Endometrial microvascular endothelial cells (primary cell): ENCODE measurements at regions not wholly inside any gene's neighbourhood (a gene's known extent, or its start where the extent isn't known, plus 50 kb on each side); places are given as distances from the start of the nearest gene placed in this dataset.

Source experiments
- in situ Hi-C: cut with HindIII; loops from 2 replicates; pipeline ENCODE4 v1.10.0; 2017; ENCODE audit warnings: low sequenced_read_pairs, low pct_unique_long_range_greater_than_20kb; ENCODE audit errors: inconsistent ontology term

DNA sequence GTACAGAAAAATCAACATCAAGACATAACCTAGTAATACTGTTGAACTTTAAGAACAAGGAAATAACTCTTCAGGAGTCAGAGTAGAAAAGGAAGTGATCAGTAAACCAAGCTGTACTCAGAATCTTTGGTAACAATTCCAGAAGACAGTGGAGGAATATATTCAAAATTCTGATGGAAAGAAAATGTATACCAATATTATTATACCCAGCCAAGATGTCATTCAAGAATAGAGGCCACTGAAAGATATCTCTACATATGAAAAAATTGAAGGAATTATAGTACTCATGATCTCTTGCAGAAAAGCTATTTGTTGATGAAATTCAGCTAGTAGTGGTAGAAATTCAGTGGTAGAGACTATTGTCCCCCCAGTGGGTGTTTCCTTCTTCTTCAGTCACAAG, 182.6 kb upstream of the ZMIZ1 start:
- in situ Hi-C loops, result no loop called here

DNA sequence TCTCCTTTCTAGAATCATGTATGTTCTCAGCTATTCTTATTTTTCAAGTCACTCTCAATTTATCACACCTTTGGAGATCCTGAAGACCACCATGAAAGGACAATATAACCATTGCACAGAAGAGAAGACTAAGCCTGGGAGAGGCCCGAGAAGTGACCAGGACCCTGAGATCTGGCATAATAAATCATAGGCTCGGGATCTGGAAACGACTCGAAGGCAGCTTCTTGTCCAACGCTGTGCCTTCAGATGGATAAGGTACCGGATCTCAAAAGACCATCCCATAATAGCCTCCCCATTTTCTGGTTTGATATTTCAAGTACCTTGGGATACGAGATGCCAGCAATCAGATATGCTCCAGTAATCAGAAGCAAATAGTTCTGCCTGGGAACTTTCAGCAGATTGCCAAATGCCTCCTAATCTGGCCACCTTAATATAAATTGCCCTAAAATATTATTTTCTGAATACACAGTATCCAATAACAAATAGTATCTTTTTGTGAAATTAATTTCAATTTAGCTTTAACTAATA, 179.2 kb upstream of the ZMIZ1 start:
- in situ Hi-C loops, result no loop called here

DNA sequence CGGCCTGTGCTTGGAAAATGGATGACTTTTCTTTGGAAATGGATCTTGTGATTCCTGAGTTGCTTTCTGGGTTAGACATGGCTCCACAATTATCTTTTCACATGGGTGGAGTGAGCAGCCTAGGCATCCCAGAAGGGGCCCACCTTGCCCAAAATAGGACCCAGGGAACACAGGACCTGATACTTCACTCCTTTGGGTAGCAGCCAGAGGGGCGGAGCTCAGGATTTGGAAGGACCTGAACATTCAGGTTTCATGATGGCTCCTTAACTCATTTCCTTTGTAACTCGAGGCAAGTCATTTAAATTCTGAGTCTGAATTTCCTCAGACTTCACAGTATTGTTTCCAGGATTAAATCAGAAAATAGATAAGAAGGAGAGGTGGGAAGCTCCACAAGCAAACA, 178.3 kb upstream of the ZMIZ1 start:
- in situ Hi-C loops, result no loop called here

DNA sequence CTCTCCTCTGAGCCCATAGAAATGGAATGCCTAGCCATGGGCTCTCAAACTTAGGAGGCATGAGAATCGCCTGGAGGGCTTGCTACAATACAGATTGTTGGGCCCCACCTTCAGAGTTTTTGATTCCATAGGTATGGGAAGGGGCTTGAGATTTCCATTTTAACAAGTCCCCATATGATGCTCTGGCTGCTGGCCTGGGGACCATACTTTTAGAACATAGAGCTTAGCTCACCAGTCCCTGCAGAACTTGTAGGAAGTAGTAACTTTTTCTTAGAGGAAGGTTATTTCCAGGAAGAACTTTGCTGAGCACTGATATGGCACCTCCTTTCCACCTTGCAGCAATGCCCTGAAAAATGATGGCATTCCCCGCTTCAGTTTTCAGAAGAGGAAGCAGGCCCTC, 177.0 kb upstream of the ZMIZ1 start:
- in situ Hi-C loops, result no loop called here

DNA sequence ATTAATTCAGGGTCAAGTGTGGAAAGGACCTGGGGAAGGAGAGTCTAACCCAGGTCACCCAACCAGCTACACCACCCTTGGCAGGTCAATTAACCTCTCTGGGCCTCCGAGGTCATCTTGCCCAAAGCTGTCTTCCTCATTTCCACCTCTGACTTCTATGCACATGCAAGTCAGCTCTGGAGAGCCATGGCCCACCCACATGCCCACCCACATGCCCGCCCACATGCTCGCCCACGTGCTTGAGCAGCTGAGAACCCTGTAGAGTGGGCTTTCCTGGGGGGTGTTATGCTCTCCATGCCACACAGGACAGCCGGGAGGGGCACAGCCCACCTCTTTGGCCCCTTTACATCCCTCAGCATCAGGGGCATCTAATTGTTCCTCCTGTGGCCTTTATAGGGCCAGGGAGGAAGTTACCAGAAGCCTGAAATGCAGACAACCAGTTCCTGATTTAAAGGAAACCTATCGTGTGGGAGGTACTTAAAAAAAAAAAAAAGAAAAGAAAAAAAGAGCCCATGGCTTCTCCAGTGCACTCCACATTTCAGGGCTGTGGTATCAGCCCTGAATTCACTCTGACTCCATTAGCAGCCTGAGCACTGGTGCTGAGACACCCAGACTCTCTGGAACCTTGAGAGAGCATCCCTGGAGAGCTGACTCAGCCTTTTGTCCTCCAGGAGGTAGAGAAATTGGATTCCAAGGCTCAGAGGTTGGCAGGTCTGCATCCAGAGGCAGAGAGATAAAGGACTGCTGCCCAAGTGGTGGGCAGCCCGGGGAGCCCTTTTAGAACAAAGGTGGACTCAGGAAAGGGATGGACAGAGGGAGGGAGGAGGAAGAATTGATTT, 176.2 kb upstream of the ZMIZ1 start:
- in situ Hi-C loops, result no loop called here

DNA sequence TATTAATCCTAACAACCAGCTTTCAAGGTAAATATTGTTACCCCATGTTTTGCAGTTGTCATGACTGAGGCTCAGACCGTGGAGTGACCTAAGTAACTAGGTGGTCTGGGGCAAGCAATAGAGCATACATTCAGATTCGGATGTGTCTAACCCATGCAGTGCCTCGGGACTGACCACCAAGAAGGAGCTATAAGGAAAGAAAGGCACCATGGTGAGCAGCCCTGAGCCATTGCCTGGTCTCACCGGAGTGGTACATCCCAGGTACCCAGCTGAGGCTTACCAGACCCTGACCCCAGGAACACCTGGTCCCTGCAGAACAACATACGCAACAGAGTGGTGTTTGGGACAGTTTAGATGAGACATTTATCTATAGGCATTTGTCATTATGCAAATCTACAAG, 175.5 kb upstream of the ZMIZ1 start:
- in situ Hi-C loops, result no loop called here

DNA sequence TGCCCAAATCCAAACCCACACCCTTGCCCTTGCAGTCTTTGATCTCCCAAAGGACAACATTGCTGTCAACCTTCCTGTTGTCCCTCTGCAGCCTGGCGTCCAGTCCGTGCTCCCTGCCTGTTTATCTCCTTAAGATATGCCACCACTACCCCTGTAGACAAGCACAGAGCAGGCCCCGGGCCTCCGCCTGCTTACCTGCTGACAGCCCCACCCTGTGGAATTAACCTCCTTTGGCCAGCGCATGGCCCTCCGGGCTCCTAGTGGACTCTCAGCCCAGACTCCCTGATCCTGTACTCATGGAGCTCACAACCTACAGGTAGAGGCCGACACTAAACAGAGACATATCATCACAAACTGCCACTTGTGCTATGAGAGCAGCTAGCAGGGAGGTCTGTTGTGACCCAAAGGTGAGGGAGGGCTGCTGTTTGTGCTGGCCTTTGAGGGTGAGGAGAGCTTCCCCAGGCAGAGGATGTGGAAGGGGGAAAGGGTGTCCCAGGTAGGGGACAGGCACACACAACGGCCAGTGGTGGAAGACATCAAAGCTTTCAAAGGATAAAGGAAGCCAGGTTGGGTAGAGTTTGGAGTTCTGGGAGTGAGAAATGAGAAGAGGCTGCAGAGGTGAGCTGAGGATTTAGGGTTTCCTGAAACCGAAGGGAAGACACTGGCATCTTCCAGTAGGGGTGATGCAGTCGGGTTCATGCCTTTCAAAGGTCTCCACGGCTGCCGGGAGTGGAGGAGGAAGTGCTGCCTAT, 174.5 kb upstream of the ZMIZ1 start:
- in situ Hi-C loops, result no loop called here

DNA sequence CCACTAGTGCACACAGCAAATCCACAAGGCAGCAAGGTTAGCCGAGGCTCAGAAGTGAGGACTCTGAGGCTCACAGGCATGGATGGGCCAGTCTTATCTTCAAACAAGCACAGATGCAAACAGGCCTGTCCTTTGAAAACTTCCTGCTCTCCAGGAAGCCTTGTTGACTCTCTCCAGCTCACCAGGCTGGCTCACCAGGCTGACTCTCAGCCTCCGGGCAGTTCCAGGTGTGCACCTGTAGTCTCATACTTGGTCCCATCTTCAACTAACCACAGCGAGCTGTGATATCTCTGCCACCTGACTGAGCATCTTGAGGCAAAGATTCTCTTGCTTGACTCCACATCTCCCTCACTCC, 173.9 kb upstream of the ZMIZ1 start:
- in situ Hi-C loops, result no loop called here

DNA sequence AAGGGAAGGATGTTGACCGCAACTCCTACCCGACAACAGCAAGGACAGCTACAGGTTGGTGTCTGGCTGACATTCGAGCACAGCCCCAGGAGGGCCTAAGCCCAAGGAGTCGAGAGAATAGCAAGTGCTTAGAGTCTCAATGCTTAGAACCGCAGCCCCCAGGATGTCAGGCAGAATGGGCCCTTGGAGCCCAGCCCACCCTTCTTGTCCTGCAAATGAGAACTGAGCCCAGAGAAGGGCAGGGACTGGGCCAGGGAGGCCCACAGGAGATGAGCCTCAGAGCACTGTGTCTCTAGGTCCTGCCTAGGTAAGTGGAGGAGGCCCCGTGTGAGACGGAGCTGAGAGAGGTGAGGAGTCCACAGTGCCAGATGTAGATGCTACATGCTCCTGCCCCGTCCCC, 173.3 kb upstream of the ZMIZ1 start:
- in situ Hi-C loops, result no loop called here

DNA sequence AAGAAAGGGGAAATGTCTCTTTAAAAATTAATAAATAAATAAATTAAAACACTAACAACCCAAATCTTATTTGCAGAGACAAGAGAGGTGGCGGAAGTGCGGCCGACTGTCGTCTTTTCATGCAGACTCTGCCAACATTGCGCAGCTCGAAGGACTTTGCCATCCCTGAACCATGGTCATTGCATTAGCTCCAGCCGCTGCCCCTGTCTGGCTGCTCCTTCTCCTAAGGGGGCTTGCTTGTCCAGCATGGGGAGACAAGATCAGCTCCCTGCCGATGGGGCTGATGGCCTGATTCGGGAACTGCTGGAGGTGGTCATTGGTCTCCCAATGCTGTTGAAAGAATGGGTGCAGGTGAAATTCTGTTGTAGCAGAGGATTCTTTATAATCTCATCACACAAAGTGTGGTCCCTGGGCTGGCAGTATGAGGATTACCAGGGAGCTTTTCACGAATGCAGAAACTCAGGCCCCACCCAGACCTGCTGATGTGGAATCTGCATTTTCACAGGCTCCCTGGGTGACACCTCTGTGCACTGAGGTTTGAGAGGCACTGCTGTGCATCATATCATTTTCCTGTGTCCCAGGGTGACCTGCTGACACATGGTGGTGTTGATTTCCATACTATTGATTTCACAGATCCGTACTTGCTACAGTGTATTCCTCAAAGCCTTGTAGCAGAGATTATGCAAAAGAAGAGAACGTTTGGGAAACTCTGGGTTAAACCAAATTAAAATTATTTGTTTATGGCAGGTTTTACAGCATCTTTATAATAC, 172.4 kb upstream of the ZMIZ1 start:
- in situ Hi-C loops, result no loop called here

DNA sequence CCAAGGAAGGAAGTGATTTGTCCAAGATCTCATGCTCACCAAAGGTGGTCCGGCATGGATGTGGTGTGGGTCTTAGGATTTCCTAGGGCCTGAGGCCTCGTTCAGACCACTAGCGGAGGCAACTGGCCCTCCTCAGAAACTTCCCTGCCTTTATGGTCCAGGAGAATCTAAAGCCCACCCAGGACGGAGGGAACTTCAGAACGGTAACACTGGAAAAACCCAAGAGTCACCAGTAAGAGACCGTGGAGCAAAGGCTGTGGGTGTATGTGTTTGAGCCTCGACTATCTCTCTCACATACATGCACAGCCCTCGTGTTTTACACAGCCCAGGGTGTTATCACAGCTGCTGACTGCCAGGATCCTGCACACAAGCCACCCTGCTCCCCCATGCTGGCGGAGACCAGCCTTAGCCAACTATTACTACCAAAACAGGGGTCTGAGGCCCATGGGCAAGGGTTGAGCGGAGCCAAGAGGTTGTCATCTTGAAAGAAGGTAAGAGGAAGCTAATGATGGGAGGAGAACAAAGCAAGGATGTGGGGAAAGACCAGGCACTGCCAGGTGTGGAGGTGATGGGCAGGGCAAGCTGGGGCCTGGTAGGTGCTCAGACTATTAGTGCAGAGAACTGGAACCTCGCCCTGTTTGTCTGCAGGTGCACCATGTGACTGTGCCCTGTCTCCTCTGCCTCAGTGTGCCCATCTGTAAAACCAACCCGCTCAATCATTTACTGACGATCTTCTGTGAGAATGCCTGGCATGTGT, 170.2 kb upstream of the ZMIZ1 start:
- in situ Hi-C loops, result no loop called here

DNA sequence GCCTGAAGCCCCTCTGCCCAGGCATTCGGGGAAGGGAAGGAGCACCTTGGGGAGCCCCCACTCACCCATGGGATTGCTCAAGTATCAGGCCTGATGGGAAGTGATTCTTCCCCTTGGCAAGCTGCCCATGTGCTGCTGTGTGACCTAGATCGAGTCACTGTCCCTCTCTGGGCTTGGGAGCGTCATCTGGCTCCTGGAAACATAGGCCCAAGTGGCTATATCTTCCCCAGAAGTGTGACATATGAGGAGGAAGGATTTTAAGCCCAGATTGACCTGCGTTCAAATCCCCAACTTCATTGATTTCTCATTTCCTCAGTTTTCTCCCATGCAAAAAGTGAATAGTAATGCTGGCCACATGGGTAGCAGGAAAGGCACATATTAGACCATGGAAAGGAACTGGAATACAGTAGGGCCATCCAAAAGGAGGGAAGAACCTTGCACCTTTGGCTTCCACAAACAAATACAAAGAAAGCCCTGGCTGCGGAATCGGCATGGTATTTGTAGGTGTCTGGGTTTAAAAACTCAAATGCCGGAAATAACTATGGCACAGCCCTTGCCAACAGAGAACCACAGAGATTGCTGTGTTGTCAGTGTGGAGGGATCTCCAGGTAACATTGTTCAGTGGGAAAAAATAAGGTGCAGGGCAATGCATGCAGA, 169.5 kb upstream of the ZMIZ1 start:
- in situ Hi-C loops, result no loop called here

DNA sequence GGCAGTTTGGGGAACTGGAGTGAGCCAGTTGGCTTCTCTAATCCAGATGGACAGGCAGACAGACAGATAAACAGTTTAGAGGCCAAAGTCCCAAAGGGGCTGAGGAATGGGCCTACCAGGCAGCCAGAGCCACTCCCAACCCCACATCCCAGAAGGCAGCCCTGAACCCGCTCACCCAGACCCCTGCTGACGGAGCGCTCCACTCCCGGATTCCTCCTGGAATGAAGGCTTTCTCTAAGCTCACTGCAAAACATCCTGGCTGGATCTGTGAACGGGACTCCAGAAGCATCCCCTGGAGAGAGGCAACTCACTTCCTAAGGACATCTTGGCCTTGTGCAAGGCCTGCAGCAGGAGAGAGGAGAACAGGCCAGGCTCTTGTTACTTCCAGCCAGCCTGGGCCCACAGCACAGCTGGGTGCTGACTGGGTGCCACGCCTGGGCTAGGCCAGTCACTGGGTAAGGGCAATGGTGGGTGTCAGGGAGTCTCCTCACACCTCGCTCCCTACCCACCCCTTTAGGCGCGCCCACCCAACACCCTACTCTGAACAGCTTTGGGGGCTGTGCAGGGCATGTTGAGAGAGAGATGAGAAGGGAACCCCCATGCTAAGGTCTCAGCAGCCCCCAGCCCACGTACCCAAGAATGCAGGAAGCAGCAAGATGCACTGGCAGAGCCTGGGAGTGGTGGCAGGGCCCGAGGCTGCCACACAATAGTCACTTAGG, 168.6 kb upstream of the ZMIZ1 start:
- in situ Hi-C loops, result no loop called here

DNA sequence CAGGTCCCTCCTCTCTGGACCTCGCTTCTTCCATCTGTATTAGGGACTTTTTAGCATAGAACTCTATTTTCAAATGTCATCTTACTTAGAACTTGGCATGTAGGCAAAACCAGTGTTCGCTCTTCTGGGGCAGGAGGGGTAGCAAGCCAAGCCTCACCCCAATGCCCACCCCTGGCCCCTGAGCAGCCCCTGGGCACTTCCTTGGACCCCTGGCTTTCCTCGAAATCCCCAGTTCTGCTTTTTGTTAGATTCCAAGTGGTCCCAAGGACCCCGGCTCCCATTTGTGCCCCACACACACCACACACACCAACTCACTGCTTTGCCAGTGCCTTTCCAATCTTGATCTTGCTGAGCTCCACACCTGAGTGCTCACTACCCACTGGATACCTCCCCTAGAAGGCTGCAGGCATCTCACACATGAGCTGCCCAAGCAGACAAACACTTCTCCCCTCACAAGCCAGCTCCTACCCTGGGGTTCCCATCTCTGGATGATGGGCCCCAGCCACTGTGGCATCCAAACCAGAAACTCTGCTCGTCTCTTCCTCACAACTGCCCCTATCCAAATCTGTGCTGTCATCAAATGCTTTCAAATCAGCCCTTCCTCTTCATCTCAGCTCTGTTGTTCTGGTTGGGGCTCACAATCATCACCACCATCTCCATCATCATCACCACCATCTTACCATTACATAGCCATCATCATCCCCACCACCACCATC, 167.9 kb upstream of the ZMIZ1 start:
- in situ Hi-C loops, result no loop called here

DNA sequence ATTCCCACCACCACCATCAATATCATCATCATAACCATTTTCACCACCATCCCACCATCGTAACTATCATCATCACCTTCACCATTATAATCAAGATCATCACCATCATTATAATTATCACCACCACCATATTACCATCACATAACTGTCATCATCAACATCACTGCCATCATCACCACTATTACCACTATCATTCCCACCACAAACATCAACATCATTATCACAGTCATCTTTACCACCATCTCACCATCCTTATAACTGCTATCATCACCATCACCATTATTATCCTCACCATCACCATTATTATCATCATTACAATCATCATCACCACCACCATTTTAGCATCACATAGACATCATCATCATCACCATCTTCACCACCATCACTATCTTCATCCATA, 167.1 kb upstream of the ZMIZ1 start:
- in situ Hi-C loops, result no loop called here

DNA sequence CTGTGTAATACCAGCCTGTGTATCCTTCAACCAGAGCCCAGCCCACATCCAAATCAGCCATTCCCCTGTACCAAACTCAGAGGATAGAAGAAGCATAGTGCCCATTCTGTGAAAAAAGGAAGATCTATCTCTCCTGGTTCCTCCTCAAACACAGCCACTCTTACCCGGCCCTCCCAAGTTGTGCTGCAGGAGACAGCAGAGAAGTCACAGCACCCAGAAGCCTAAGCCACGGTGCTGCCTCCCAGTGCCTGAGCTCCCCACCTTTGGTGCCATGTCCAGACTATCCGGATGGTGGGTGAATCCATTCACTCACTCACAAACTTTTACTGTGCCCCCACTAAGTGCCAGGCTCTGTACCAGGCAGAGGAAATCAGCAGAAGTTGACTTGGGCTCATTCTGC, 166.0 kb upstream of the ZMIZ1 start:
- in situ Hi-C loops, result no loop called here

DNA sequence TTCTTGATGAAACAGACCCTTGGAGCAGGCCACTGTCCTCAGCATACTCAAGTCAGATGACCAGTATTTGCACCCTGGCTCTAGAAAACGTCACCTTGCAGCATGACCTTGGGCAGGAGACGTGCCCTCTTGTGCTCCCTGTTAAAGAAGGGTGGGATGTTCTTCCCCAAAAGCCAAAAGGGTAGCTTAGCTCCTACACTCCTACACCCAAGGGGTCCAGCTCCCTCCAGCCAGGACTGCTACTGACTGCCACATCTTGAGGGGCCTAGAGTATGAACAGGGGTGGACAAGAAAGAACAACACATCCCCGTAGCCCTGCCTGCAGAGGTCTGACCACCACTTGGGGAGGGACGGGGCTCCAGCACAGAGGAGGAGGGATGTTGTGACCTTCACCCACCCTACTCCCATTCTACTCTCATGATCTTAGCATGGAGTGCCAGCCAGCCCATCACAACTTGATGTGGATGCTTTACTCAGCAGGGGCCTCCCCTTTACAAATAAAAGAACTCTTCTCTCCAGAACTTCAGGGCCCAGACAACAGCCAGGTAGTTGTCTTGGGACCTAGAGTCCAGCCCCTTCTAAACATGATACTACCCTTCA, 165.3 kb upstream of the ZMIZ1 start:
- in situ Hi-C loops, result no loop called here
